HepG2 (cell line): ENCODE measurements at regions not wholly inside any gene's neighbourhood (a gene's known extent, or its start where the extent isn't known, plus 50 kb on each side); places are given as distances from the start of the nearest gene placed in this dataset.

Experiments used
- ATAC-seq: fragments of 200-7000 bp; cut with Tn5 transposase; 3 replicates; pipeline ENCODE4 v1.9.1; 2020; ENCODE audit warnings: mild to moderate bottlenecking, moderate library complexity
- BruUV-seq: library from RNA; stranded (reverse); fragments of 400-500 nt; replicated peaks from 2 replicates; lab custom pipeline; 2021; lab: Mats Ljungman, UMichigan
- CTCF ChIA-PET: fragments of 300-600 bp; formaldehyde crosslinking; extraction: SDS; loops from one replicate; lab custom pipeline; 2021; ENCODE audit warnings: low total read pairs, inconsistent platforms, low intra/inter-chr PET ratio; lab: Yijun Ruan, JAX
- POLR2A ChIA-PET: fragments of 350-600 bp; sonication (Branson Sonifier 250); formaldehyde crosslinking; loops from one replicate; lab custom pipeline; 2020; ENCODE audit warnings: antibody characterized with exemption, inconsistent platforms; lab: Yijun Ruan, JAX
- DNase-seq: peaks from one replicate; pipeline ENCODE4 v3.0.0-alpha.2; 2015; ENCODE audit warnings: low spot score
- FAIRE-seq: peaks from 3 replicates; lab custom pipeline; 2011; peaks lifted over from hg19 to GRCh38; lab: Jason Lieb, UNC
- H2AFZ ChIP-seq: one replicate; pipeline ENCODE4 v1.6.1; 2011; ENCODE audit warnings: low read length, inconsistent platforms
- H3K27ac ChIP-seq: fragments of 300-600 bp; 3 replicates; pipeline ENCODE4 v1.8.0; 2011; ENCODE audit warnings: mixed run types, mild to moderate bottlenecking, mixed read lengths, low read length, inconsistent platforms; ENCODE audit not compliant: insufficient read depth; ENCODE audit errors: extremely low read length
- H3K27me3 ChIP-seq, 2 experiments: fragments of 200-600 bp in 1 of 2; 2 replicates in 1 of 2; 3 replicates in 1 of 2; pipeline versions ENCODE4 v1.6.0 to v1.8.0; 2011; ENCODE audit warnings: low read length in 2 of 2, mild to moderate bottlenecking in 2 of 2, moderate library complexity in 2 of 2, inconsistent platforms in 1 of 2; ENCODE audit not compliant: insufficient read depth in 2 of 2, control insufficient read depth in 1 of 2
- H3K36me3 ChIP-seq, 2 experiments: fragments of 200-600 bp in 1 of 2; replicated peaks in 1 of 2; 2 replicates in 1 of 2; 3 replicates in 1 of 2; pipeline versions ENCODE4 v1.5.1 to v1.8.0; 2011; ENCODE audit warnings: low read length in 2 of 2, inconsistent platforms in 1 of 2; ENCODE audit not compliant: insufficient read depth in 2 of 2, control insufficient read depth in 1 of 2
- H3K4me1 ChIP-seq: 2 replicates; pipeline ENCODE4 v1.5.1; 2012; ENCODE audit warnings: low read length, inconsistent platforms; ENCODE audit not compliant: insufficient read depth
- H3K4me2 ChIP-seq: 2 replicates; pipeline ENCODE4 v1.6.0; 2011; ENCODE audit warnings: low read depth, low read length, inconsistent platforms
- H3K4me3 ChIP-seq, 3 experiments: fragments of 200-600 bp in 1 of 3; sonication (generic), shearing (Covaris generic) in 1 of 3; replicated peaks in 1 of 3; 2 replicates each; pipeline ENCODE4 v1.5.1; 2011 to 2016; ENCODE audit warnings: low read length in 3 of 3, inconsistent platforms in 2 of 3, low read depth in 2 of 3, mild to moderate bottlenecking in 2 of 3, control low read depth in 1 of 3, mixed read lengths in 1 of 3; ENCODE audit not compliant: insufficient read depth in 1 of 3
- H3K79me2 ChIP-seq: one replicate; pipeline ENCODE4 v1.6.1; 2011; ENCODE audit warnings: low read length, inconsistent platforms; ENCODE audit not compliant: insufficient read depth
- H3K9ac ChIP-seq: 2 replicates; pipeline ENCODE4 v1.6.0; 2011; ENCODE audit warnings: mild to moderate bottlenecking, low read depth, low read length, inconsistent platforms; ENCODE audit not compliant: insufficient read depth
- H3K9me3 ChIP-seq: 2 replicates; pipeline ENCODE4 v1.5.1; 2012; ENCODE audit warnings: mild to moderate bottlenecking, low read length
- H4K20me1 ChIP-seq: 2 replicates; pipeline ENCODE4 v1.6.0; 2011; ENCODE audit warnings: inconsistent platforms, mild to moderate bottlenecking, low read length, moderate library complexity; ENCODE audit not compliant: insufficient read depth
- CTCF ChIP-seq: sonication (generic); formaldehyde crosslinking; IDR thresholded peaks from 2 replicates; pipeline ENCODE4 v1.5.0; 2020; ENCODE audit warnings: mild to moderate bottlenecking, missing genetic modification reagents, moderate library complexity
- HNRNPH1 ChIP-seq: fragments of 200-400 bp; formaldehyde crosslinking; optimal IDR thresholded peaks from 2 replicates; pipeline ENCODE3; 2017; ENCODE audit warnings: mild to moderate bottlenecking, low read depth, low read length
- KAT8 ChIP-seq: IDR thresholded peaks from 2 replicates; pipeline ENCODE4 v1.6.1; 2016; ENCODE audit warnings: missing genetic modification reagents, missing compliant biosample characterization
- PAWR ChIP-seq: sonication (generic); formaldehyde crosslinking; IDR thresholded peaks from 2 replicates; pipeline ENCODE4 v1.4.0; 2020; ENCODE audit warnings: missing genetic modification reagents, mild to moderate bottlenecking, borderline replicate concordance
- SRSF4 ChIP-seq: fragments of 200-400 bp; formaldehyde crosslinking; IDR thresholded peaks from one replicate; pipeline ENCODE4 v1.6.1; 2018; ENCODE audit warnings: mild to moderate bottlenecking, low read depth, low read length, moderate library complexity; ENCODE audit not compliant: poor library complexity, severe bottlenecking
- ZC3H13 ChIP-seq: sonication (generic); formaldehyde crosslinking; IDR thresholded peaks from 2 replicates; pipeline ENCODE4 v1.8.1; 2023; ENCODE audit warnings: mild to moderate bottlenecking, missing genetic modification reagents, moderate library complexity
- ZNF232 ChIP-seq: sonication (generic); formaldehyde crosslinking; IDR thresholded peaks from 2 replicates; pipeline ENCODE4 v1.4.0; 2020; ENCODE audit warnings: missing genetic modification reagents, borderline replicate concordance
- ZNF234 ChIP-seq: sonication (generic); formaldehyde crosslinking; conservative IDR thresholded peaks from 2 replicates; pipeline ENCODE4 v1.5.1; 2020; ENCODE audit warnings: mild to moderate bottlenecking, missing genetic modification reagents
- ZNF33A ChIP-seq: sonication (generic); formaldehyde crosslinking; IDR thresholded peaks from 2 replicates; pipeline ENCODE4 v1.5.1; 2020; ENCODE audit warnings: missing genetic modification reagents, mild to moderate bottlenecking, moderate library complexity, borderline replicate concordance
- ZNF414 ChIP-seq: sonication (generic); formaldehyde crosslinking; IDR thresholded peaks from 2 replicates; pipeline ENCODE4 v1.5.0; 2020; ENCODE audit warnings: missing genetic modification reagents
- ZNF800 ChIP-seq: sonication (generic); formaldehyde crosslinking; IDR thresholded peaks from 2 replicates; pipeline ENCODE4 v1.4.0; 2020; ENCODE audit warnings: missing genetic modification reagents
- WGBS: methylation state at CpG from one replicate; pipeline ENCODE4 v1.1.6; 2017; ENCODE audit warnings: low lambda C conversion rate; 5-methylcytosine and 5-hydroxymethylcytosine counted together
- in situ Hi-C: cut with HindIII; loops from 2 replicates; pipeline ENCODE4 v1.10.0; 2017; ENCODE audit warnings: low pct_unique_long_range_greater_than_20kb; ENCODE audit not compliant: extremely low pct_ligation_motif_present
- intact Hi-C: fragments of 100-400 bp; cut with micrococcal nuclease; formaldehyde crosslinking; loops from one replicate; pipeline ENCODE4 v1.10.0; 2022; ENCODE audit not compliant: unreplicated experiment
- TF ChIP-seq, protein P1 (sequence below): sonication (generic); IDR thresholded peaks from 2 replicates; pipeline ENCODE4 v1.6.1; 2016; ENCODE audit warnings: low read depth, borderline replicate concordance
- TF ChIP-seq, protein P2 (sequence below): sonication (generic); formaldehyde crosslinking; IDR thresholded peaks from 2 replicates; pipeline ENCODE4 v1.4.0; 2020; ENCODE audit warnings: mild to moderate bottlenecking, missing genetic modification reagents
- TF ChIP-seq, protein P3 (sequence below): conservative IDR thresholded peaks from 2 replicates; pipeline ENCODE4 v1.6.1; 2018; ENCODE audit warnings: missing genetic modification reagents

GRCh38 chr11:29280452-29280851 lies 736.4 kb downstream of the KCNA4 start:
- Histone ChIP-seq H3K4me3 (no peak overlapping the region), H3K4me1 (no peaks in the 10 kb centered on the region), H3K36me3 (no peaks in the 10 kb centered on the region), H3K27me3 (no peaks in the 10 kb centered on the region), H3K9me3 (no peaks in the 10 kb centered on the region), H4K20me1 (no peaks in the 10 kb centered on the region), H3K9ac (no peak overlapping the region)
- intact Hi-C loops = no loop called here
- no peak for FAIRE-seq
- BruUV-seq = no TSS peak
- TF ChIP-seq ZNF414 (no peak), SRSF4 (no peak), HNRNPH1 (no peak), PAWR (CRISPR knock-in tag) (no peak), KAT8 (CRISPR knock-in tag) (no peak), ZC3H13 (CRISPR knock-in tag) (no peak), ZNF234 (no peak), ZNF232 (CRISPR knock-in tag) (no peak), ZNF33A (CRISPR knock-in tag) (no peak), CTCF (no peak), ZNF800 (CRISPR knock-in tag) (no peak)
- TF ChIP-seq, protein P1, sequence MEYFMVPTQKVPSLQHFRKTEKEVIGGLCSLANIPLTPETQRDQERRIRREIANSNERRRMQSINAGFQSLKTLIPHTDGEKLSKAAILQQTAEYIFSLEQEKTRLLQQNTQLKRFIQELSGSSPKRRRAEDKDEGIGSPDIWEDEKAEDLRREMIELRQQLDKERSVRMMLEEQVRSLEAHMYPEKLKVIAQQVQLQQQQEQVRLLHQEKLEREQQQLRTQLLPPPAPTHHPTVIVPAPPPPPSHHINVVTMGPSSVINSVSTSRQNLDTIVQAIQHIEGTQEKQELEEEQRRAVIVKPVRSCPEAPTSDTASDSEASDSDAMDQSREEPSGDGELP = no peak
- TF ChIP-seq, protein P2, sequence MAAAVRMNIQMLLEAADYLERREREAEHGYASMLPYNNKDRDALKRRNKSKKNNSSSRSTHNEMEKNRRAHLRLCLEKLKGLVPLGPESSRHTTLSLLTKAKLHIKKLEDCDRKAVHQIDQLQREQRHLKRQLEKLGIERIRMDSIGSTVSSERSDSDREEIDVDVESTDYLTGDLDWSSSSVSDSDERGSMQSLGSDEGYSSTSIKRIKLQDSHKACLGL = no peak
- TF ChIP-seq, protein P3, sequence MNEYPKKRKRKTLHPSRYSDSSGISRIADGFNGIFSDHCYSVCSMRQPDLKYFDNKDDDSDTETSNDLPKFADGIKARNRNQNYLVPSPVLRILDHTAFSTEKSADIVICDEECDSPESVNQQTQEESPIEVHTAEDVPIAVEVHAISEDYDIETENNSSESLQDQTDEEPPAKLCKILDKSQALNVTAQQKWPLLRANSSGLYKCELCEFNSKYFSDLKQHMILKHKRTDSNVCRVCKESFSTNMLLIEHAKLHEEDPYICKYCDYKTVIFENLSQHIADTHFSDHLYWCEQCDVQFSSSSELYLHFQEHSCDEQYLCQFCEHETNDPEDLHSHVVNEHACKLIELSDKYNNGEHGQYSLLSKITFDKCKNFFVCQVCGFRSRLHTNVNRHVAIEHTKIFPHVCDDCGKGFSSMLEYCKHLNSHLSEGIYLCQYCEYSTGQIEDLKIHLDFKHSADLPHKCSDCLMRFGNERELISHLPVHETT = no peak
- TF ChIP-seq, all 625 proteins: peak for 0
- H3K27ac ChIP-seq = no peak overlapping the region
- no peak overlapping the region for H3K4me2 ChIP-seq
- 17% methylated on average over 2 of the region's 2 CpGs for WGBS
- no peaks in the 10 kb centered on the region for H3K79me2 ChIP-seq
- no peak for DNase-seq
- H2AFZ ChIP-seq = no peak overlapping the region
- no peak for ATAC-seq
- in situ Hi-C loops = no loop called here
- CTCF ChIA-PET = no interaction called here
- POLR2A ChIA-PET = interaction anchor here (1.1 kb wide), 1 partner anchor 8 kb away, joined by 3 read pairs; no protein-coding TSS in a partner anchor
